ENCODE measurements at regions not wholly inside any gene's neighbourhood (a gene's known extent, or its start where the extent isn't known, plus 50 kb on each side); places are given as distances from the start of the nearest gene placed in this dataset.
A peak's percentile ranks its signal among the peaks of the same experiment; 100 is the strongest.

- TF ChIP-seq ATF3 (IDR thresholded peaks at IDR 0.05) (peak; percentile 89), ATF3 (CRISPR knock-in tag; conservative IDR thresholded peaks at IDR 0.05) (no peak), GTF3C2 (IDR thresholded peaks at IDR 0.05; ENCODE audit: borderline replicate concordance, extremely low read depth, insufficient read length) (no peak), ZNF695 (CRISPR knock-in tag; IDR thresholded peaks at IDR 0.05) (no peak), ZSCAN32 (CRISPR knock-in tag; IDR thresholded peaks at IDR 0.05) (0 out of 2 replicates have a peak, but pooled peaks have one; percentile 47), GTF2A2 (tag; IDR thresholded peaks at IDR 0.05) (no peak), PREB (CRISPR knock-in tag; IDR thresholded peaks at IDR 0.05) (no peak), NONO (IDR thresholded peaks at IDR 0.05; ENCODE audit: low read depth in 2 of 2, low read length in 1 of 2) (no peak), CBX8 (IDR thresholded peaks at IDR 0.05; ENCODE audit: borderline replicate concordance, extremely low read depth, low read depth, low read length, poor library complexity, severe bottlenecking) (no peak), ZNF717 (CRISPR knock-in tag; IDR thresholded peaks at IDR 0.05) (no peak), RBM25 (IDR thresholded peaks at IDR 0.05; ENCODE audit: low read depth, low read length, severe bottlenecking) (no peak), ZNF584 (CRISPR knock-in tag; IDR thresholded peaks at IDR 0.05; ENCODE audit: low read depth) (peak; percentile 20; the same call in 1 of the 2 replicates), SPI1 (IDR thresholded peaks at IDR 0.05; ENCODE audit: borderline replicate concordance, low read depth, low read length) (no peak), L3MBTL2 (IDR thresholded peaks at IDR 0.05) (no peak), CEBPG (CRISPR knock-in tag; IDR thresholded peaks at IDR 0.05) (peak; percentile 32), CEBPG (tag; conservative IDR thresholded peaks at IDR 0.05 in 1 of 2, IDR thresholded peaks at IDR 0.05 in 1 of 2) (peak; percentile 80 to 95), ZNF282 (CRISPR knock-in tag; IDR thresholded peaks at IDR 0.05) (no peak), CBFA2T3 (IDR thresholded peaks at IDR 0.05) (no peak), SRF (CRISPR knock-in tag; IDR thresholded peaks at IDR 0.05) (no peak), CGGBP1 (CRISPR knock-in tag; IDR thresholded peaks at IDR 0.05) (no peak), CTBP1 (IDR thresholded peaks at IDR 0.05; ENCODE audit: borderline replicate concordance) (peak; percentile 50; the same call in 1 of the 2 replicates)
Observed at GRCh38 chr4:4778554-4778953, 80.9 kb upstream of the MSX1 start (continued).

All from K562 (cell line).